ENCODE measurements at regions not wholly inside any gene's neighbourhood (a gene's known extent, or its start where the extent isn't known, plus 50 kb on each side); places are given as distances from the start of the nearest gene placed in this dataset.
"Not testable (repeated sequence)": the region's sequence is repeated elsewhere in the genome, so short reads cannot be mapped to it uniquely, and the experiment has no call there.

DNA sequence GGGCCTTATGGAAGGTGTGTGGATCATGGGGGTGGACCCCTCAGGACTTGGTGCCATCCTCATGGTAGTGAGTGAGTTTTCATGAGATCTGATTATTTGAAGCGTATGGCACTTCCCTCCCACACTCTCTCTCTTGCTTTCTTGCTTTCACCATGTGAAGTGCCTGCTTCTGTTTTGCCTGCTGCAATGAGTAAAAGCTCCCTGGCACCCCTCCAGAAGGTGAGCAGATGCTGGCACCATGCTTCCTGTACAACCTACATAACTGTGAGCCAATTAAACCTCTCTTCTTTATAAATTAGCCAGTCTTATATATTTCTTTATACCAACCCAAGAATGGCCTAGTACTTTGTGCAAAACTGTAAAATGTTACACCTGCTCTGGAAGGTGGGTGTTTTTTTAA lies 396.8 kb upstream of the HS3ST5 start:
- no peak for DNase-seq

DNA sequence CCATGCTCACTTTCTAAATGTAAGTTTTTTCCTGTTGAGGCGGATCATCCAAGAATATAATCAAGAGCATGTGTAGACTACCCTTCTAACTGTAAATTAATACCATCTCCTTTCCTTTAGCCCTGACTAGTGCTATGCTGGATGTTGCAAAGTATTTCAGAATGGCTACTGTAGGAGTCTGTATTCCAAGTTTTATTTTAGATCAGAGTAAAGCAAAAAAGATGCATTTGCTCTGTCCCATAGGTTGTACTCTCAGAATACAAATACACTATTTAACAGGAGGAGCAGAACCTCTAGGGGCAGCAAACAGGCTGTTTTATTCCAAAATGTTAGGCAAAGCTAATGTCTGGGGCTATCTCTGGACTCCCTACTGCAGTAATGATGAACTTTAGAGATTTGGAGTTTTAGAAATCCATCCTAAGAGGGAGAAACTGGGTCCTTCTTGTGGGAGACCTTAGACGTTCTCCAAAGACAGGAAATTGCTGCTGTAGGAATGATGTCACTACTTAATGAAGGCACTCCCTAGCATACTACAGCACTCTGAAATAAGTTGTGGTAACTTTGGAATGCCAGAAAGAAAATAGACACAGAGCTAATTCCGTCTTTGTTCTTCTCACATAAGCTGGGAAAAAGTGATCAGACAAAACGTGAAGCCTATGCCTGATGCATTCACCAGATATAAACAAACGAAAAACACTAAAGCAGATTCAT lies 392.4 kb upstream of the HS3ST5 start:
- no peak for DNase-seq

DNA sequence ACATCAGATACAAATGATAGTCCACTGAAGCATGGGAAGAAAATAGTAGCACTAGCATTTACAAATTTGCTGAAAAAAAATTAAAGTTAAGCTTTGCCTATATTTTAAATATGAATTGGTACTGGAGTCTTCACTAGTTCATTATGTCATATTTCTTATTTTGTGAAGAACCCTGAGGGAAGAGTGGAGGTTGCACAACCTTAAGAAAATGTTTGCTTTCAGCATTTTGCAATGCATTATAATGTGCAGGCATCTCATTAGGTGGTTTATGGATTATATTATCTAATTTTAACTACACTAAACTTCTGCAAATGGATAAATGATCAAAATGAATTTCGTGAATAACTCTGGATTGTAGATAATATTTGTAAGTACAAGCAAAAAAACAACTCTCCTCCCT lies 390.8 kb upstream of the HS3ST5 start:
- no peak for DNase-seq

DNA sequence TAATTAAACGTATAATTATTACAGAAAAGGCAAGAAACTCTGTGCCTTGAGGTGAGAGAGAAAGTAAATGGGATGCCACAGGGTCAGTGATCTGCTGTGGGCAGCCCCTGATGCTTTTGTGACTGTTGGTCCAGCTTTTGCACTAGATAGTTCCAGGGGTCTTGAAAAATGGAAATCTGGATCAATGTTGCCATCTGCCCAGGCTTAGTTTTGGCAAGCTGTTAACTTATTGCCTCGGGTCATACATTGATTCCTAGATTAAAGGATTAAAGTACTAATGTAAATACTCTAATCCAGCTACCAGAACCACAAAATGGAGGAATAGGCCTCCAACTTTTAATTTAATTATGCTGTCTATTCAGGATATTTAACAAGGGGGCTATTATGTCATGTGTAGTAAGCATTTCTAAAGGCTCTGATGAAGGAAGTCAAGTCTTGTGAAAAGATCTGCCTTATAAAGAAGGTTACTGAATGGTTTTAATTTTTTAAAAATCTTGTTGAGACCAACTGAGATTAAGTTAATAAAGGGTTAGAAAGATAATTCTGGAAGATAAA lies 376.0 kb upstream of the HS3ST5 start:
- no peak for DNase-seq

DNA sequence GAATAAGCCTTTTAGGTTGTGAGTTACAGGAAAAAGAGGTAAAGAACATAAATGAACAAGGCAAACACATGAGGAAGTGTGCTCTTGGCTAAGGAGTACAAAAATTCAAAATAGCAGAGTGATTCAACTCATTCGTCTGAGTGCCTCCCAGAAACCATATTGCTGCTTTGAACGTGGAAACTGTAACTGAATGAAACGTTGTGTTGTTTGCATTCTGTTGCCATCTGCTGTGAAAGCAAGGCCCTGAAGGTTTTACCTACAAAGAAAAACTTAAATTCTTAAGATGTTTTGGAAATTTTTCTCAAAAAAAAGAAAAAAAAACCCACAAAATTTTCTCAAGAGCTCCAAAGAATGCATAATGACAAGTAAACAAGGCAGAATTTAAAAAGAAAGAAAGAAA lies 375.4 kb upstream of the HS3ST5 start:
- DNase-seq = no peak

DNA sequence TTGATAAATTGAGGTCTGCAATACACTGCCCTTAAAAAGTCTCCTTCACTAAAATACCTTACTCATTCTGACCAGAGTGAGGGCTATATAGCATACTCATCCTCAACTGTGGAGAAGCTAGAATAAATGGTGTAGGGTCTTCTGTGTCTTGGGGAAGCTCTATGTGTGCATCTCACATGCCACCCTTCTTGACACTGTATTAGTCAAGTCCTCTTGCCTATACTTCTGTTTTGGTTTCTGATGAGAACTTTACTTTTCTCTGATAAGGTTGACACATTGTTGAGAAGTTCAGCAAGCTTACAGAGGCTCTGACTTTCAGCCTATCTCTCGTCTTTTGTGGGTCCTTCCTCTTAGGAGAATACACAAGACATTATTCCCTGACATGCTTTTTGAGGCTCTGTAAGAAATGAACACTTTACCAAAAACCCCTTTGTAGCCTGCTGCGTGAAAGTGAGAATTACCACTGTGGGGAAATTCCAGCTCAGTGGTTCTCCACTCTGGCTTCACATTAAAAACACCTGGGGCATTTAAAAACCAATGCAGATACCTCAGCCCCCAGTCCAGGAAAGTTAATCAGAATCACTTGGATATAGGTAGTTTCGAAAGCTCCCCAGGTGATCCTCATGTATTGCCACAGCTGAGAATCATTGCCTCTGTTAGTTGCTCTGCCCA lies 372.1 kb upstream of the HS3ST5 start:
- DNase-seq = no peak

DNA sequence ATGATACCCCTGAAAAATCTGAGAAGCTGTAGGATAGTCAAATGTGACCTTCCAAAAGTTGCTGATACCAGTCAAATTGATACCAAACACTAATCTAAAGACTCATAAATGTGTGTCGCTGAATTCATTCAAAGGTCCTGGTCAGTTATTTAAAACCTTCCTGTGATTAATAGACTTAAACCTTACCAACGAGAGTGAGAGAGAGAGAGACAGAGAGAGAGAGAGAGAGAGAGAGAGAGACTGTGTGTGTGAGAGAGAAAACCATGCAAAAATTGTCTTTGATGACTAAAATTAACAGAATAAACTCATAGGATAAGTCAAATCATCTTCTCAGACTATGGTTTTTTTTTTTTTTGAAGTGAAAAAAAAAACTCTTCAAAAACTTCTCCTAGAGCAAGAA lies 370.9 kb upstream of the HS3ST5 start:
- no peak for DNase-seq

DNA sequence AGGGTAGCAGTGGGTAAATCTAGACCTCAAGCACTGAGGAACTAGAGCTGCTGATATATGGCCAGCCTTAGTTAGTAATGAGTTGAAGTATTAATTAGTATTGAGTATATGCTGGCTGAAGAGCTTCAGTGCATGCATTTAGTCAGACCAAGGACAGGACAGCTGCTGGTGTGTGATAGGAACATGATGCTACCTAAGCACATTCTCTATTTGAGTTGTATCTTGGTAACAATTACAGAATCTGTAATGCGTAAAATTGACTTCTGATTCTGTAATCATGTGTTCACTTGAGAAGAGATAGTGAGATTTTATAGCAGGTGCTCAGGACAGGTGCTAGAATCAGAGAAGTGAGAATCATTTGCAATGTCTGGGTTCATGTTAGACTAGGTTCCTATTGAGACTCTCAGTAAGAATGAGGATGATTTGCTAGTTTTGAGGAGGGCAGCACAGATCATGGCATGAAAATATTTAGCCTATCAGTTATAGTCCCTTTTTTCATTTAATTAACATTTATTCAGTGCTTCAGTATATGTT lies 369.4 kb upstream of the HS3ST5 start:
- no peak for DNase-seq

DNA sequence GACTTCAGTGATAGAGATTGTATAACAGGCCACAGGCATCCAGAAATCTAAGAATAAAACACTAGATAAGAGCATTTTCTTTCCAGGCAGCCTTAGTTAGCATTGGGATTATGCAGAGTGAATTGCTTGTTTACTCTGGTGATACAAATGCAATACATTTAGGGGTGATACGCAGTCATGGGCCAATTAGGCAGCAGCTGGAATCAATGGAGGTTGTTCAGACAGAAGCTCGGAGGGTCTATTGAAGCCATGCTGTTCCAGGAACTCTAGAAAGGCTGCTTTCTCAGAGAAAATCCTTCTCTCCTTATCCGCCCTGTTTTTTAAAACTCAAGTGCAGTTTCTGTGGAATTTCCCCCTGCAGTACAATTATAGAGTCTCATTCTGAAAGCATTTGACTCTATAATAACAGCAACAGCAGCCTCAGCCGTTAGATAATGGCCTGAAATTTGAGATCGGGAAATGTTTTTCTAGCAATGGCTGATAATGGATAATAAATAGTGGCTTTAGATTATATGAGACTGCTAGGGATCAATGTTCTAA lies 364.3 kb upstream of the HS3ST5 start:
- no peak for DNase-seq

DNA sequence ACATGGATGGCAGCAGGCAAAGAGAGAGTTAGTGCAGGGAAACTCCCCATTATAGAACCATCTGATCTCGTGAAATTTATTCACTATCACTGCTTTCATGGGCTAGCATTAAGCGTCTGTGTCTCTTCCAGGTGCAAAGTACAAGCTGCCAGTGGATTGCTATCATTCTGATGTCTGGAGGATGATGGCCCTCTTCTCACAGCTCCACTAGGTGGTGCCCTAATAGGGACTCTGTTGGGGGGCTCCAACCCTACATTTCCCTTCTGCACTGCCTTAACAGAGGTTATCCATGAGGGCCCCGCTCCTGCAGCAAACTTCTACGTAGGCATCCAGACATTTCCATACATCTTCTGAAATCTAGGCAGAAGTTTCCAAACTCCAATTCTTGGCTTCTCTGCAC lies 347.8 kb upstream of the HS3ST5 start:
- DNase-seq = no peak

DNA sequence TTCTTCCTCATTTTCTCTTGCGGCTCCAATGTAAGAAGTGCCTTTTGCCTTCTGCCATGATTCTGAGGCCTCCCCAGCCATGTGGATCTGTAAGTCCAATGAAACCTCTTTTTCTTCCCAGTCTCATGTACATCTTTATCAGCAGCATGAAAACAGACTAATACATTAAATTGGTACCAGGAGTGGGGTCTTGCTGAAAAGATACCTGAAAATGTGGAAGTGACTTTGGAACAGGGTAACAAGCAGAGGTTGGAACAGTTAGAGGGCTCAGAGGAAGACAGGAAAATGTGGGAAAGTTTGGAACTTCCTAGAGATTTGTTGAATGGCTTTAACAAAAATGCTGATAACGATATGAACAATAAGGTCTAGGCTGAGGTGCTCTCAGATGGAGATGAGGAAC lies 316.7 kb upstream of the HS3ST5 start:
- DNase-seq = no peak

DNA sequence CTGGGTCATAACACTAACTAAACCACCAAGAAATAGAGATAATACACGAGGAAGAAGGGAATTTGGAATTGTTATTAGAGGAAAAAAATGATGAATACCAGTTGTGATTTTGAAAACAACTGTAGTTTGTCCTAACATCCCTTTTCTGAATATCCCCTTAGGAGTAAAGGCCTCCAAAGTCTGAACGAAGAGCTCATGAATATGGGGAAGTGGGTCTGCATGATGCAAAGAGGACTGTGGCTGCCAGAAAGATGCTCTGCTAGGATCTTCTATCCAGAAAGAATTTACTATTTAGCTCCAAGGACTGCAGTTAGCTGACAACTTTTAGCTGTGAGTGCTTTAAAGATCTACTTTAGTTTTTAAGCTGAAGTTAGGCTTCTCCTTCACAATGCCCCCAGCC lies 308.8 kb upstream of the HS3ST5 start:
- DNase-seq = no peak

DNA sequence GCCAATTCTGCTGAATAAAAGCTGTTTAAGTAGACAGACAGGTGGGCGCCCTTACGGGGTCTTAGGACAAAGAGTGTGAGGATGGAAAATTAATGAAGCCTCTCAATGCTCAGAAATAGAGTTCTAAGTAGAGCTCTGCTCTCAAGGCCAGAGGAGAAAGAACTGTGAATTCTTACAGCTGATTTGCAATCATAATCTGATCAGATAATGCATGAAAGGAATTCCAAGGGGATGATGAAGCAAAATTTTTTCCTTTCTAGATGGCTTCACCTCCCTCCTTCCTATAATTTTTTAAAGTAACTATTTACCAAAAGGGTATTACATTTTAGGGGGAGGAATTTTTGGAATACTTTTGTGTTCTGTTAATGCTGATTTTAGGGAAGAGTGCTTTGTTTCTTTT lies 308.1 kb upstream of the HS3ST5 start:
- DNase-seq = no peak

DNA sequence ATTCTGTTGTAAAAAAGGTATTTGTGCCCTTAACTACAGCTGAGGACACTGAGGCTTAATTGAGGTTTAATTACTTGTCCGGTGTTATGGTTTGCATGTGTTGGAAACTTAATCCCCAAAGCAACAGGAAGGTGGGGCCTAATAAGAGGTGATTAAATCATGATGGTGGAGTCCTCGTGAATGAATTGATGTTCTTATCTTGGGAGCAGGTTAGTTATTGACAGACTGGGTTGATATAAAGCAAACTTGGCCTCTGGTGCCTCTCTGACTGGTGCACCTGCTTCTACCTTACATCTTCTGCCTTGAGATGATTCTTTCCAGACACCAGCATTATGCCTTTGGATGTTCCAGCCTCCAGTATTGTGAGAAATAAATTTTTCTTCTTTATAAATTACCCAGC lies 306.5 kb upstream of the HS3ST5 start:
- DNase-seq = no peak

DNA sequence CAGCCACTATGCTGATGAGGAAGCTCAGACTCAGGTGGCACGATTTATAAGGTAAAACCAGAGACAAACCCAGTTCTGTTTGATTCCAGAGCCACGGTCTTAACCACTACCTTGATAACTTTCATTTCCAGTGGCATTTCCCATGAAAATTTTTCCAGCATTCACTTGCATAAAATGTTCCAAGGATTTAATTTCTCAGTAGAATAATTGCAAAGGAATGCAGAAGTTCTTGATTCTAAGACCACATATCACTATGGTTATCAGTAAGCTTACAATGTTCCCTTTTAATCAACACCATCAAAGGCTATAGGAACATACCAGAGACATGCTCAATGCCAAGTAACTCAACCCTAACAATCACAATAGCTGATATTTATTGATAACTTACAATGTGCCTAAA lies 306.0 kb upstream of the HS3ST5 start:
- no peak for DNase-seq

DNA sequence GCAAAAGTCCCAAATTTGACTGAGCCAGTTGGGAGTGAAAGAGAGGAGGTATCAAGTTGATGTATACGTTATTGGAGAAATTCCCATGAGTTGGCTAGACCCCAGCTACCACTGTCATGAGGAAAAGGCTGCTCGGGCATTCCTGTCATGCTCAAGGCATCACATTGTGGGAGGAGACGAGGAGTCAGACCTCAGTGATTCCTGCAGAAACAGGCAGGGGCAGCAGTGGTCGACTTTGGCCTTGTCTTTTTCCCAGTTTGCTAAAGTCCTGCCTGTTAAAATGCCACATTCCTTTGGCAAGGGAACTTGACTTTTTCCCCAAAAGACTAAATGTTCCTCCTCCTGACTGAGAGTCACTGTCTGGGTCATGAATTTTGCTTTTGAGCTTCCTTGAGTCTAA lies 295.5 kb upstream of the HS3ST5 start:
- no peak for DNase-seq

DNA sequence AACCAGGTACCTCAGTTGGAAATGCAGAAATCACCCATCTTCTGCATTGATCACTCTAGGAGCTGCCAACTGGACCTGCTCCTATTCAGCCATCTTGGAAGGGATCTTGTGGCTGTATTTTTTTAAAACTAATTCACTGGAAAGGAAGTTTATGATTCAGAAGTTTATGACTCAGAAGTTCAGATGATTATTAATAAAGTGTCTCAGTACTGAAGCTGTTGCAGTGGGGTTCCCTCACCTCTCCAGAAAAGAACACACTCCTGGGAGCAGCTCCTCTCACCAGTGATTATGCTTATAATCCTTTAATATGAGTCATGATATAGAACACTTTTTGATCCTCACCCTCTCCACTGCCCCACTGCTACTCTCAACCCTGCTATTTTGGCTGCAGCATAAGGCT lies 291.2 kb upstream of the HS3ST5 start:
- DNase-seq = no peak

DNA sequence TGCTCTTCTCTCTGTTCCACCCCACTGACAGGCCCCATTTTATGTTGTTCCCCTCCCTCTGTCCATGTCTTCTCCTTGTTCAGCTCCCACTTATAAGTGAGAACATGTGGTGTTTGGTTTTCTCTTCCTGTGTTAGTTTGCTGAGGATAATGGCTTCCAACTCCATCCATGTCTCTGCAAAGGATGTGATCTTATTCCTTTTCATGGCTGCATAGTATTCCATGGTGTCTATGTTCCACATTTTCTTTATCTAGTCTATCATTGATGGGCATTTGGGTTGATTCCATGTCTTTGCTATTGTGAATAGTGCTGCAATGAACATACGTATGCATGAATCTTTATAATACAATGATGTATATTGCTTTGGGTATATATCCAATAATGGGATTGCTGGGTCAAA lies 283.4 kb upstream of the HS3ST5 start:
- not testable (repeated sequence) for DNase-seq

DNA sequence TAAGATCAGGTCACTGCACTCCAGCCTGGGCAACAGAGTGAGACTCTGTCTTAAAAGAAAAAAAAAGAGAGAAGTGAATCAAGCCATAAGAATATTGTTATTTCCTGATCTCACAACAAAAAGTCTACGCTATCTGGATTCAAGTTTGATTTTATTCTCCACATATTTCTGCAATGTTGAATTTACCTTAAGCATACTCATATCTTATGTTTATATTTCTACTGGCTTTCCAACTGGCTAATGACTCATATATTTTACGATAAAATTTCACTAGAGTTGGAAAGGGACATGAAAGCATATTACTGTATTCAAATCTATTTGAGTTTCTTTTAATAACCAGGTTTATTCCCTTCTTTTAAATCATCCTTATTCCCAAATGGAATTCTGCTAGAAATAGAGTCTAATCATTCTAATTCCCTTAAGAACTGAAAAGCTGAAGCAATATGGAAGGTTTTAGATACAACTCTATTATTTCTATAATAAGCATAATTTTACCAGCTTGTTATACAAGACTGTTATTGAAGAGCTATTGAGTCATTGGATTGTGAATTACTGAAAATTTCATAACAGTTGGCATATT lies 276.9 kb upstream of the HS3ST5 start:
- no peak for DNase-seq

DNA sequence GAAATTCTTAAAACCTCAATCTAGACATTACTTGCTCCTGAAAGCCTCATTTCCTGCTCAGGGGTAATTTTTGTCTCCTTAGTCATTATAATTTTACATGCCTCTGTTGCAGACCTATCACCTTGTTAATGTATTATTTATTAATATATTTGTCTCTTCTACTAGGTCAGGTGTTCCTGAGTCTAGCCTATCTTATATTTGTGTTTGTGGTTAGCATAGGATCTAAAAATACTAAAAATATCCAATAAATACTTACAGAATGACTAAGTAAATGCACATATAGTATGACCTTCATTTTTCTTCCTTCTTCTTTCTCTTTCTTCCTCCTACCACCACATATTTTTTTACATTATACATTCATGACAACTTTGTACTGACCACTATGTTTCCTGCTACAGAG lies 268.9 kb upstream of the HS3ST5 start:
- DNase-seq = no peak

DNA sequence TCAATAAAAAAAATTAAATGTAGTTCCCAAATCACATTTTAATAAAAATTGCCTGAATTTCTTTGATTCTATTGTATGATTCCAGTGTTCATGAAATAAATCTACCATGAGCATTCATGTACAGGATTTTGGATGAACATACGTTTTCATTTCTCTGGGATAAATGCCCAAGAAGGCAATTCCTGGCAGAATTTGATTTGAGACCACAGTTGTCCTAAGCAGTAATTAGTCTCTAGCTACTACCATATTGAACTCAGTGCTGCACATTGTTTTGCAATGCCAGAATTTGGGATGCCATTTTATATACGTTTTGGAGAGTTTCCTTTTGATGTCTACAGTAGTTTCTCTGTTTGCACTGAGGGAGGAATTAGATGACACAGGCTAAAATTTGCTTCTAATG lies 265.3 kb upstream of the HS3ST5 start:
- no peak for DNase-seq

DNA sequence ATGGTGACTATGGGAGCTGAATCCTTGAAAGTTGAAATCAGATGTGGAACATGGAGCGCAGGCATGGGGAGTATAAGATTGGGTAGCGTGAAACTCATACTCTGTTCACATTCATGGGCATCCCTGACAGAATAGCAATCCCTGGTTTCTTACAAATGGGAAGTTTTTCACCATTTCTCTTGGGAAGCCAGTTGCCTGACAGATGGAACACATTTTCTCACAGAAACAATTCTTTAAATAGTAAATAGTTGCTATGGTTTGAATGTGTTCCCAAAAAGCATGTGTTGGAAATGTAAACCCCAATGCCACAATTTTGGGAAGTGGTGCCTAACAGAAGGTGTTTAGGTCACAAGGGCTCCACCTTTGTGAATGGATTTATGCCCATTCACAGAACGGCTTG lies 262.8 kb upstream of the HS3ST5 start:
- DNase-seq = no peak

DNA sequence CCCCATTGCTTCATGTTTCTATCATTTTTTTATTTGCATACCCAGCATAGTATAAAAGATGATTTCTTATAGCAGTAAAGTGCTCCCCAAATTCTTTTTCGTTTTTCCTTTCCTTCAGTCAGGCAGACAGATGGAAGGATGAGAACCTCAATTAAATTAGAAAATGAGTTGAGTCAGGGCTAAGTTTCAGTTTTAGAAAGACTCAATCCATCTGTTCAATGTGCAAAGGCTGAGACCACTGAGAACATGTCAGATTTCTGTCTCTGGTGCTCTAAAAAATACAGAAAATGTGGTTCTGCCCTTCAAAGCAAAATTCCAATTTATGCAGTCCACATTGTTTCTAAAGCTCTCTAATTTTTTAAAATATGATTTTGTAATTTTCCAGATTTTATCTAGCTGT lies 257.6 kb upstream of the HS3ST5 start:
- no peak for DNase-seq

DNA sequence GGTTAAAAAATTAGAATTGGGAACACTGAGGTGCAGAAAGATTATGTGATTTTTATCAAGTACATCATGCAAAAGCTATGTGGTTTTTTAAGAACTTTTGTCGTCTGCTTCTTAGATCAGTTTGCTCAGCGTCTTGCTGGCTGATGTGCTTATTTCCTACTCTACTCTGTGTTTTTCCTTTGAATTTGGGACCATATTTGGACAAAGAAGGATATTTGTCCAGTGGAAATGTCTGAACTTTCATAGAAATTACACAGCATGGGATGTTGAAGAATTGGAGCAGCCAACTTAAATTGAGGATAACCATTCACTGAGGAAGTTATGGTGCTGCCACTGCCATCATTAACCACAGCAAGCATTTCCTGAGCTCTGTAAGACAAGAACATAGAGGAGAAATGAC lies 252.8 kb upstream of the HS3ST5 start:
- DNase-seq = no peak

Data from stimulated activated CD4-positive, alpha-beta T cell treated with anti-CD3 and anti-CD28 coated beads, Interleukin-2, amount 100 ng/mL, for 24 hours (primary cell).